ENCODE measurements at regions not wholly inside any gene's neighbourhood (a gene's known extent, or its start where the extent isn't known, plus 50 kb on each side); places are given as distances from the start of the nearest gene placed in this dataset.

DNA sequence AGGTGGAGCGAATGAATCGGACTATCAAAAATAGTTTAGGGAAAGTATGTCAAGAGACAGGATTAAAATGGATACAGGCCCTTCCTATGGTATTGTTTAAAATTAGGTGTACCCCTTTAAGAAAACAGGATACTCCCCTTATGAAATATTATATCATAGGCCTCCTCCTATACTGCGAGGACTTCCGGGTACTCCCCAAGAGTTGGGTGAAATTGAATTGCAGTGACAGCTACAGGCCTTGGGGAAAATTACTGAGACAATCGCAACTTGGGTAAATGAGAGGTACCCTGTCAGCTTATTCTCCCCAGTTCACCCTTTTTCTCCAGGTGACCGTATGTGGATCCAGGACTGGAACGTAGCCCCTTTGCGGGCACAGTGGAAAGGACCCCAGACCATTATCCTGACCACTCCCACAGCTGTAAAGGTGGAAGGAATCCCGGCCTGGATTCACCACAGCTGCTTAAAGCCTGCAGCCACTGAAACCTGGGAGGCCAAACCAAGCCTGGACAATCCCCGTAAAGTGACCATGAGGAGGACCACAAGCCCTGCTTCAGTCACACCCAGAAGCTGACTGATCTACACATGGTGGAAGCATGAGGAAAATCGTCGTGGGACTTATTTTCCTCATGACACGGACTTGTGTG is 1138.1 kb downstream of the ARAP2 start:
- ChIA-PET CTCF (no interaction called here), POLR2A (no interaction called here)

- POLR2A ChIA-PET = no interaction called here
- CTCF ChIA-PET = no interaction called here
These were observed 1120.2 kb downstream of the ARAP2 start for GRCh38 chr4:35124106-35124505.

DNA sequence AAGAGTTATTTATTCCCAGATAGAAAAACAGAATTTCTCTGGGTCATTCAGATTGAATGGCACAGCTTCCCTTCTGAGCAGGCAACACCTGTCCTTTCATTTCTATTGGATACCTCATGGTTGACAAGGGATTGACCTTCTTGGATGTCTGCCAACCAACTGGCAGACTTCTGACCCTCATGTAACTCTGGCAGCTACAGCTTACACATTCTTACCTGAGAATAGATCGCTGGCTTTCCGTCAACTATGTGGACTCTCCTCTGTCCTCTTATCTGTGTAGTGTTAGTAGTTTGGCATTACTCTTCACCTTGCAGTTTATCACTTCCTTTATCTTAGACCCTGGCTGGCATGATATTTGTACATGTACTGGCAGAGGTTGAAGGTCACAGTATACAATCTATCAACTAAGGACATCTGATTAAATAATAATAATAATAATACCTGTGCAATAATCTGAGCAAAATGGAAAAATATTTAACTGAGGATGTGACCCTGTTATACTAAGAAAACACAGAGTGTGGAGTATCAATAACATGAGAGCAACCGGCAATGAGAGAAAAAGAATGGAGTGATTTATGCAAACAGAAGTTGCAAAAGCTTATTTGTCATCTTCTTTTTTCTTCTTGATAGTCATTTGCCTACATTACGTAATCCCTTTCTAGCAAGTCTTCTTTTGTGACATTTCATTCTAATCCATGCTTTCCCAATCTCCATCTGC is 1118.2 kb downstream of the ARAP2 start:
- ChIA-PET CTCF (no interaction called here), POLR2A (no interaction called here)

DNA sequence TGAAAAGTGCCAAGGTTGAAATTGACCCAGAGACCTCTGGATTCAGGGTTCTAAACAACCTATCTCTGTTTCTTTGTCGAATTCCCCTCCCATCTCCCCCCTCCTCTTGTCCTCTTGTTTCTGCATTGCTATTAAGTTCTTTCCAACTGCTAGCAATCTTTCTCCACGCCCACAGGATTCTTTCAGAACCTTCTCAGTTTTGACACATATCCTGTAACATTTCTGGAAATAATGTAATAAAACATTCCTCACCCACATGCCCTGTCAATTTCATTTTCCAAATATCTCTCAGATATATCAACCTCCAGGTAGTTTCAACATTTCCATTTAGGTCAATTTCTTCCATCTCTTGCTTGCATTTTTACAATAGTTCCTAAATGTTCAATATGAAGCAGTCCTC is 1105.9 kb downstream of the ARAP2 start:
- CTCF ChIA-PET = no interaction called here
- POLR2A ChIA-PET = no interaction called here

- ChIA-PET CTCF (no interaction called here), POLR2A (no interaction called here)
These were observed 1096.6 kb downstream of the ARAP2 start for GRCh38 chr4:35147761-35148160.

DNA sequence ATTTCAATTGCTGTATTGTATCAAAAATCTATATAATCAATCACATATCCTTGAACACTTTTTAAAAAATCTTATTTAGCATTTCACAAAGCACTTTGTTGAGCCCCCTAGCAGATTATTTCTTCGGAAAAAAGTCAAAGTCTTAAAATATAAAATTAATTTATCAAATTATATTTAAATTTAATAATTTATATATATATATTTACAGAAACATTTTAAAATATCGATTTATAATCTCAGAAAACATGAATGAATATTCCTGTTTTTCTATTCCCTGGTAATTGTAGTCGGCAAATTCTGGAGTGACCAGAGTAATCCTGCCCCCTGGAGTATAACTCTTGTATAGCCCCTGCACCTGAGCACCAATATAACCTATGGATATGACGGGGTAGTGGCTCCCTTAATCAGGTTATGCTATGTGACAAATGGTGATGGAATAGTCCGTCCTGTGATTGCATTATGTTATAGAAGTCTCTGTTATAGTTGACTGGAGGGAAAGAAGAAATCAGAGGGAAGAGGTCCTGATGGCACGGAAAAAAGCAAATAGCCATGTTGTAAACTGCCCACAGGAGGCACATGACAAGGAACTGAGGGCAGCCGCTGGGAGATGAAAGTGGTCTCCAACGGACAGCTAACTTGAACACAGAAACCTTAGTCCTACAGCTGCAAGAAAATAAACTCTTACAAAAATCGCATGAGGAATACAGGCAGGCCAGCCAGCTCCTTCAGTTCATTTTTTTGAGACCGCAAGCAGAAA is 1092.3 kb downstream of the ARAP2 start:
- POLR2A ChIA-PET = no interaction called here
- CTCF ChIA-PET = no interaction called here

DNA sequence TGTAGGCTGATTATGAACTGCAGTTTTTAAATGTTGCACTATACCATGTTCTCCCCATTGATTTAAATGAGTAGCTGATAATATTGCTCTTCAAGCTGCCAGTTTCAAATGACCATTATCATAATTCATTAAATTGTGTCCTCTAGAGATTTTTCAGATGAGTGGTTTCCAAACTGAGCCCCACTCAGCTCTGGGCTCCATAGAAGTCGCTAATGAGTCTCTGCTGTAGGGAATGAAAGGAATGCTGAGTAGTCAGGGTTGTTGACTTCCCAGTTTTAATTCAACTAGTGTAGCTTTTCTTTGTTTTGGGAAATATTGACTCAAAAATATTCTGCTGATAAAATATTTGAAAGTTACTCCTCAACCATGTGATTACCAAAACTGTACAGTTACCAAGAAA is 1081.1 kb downstream of the ARAP2 start:
- ChIA-PET CTCF (no interaction called here), POLR2A (no interaction called here)

DNA sequence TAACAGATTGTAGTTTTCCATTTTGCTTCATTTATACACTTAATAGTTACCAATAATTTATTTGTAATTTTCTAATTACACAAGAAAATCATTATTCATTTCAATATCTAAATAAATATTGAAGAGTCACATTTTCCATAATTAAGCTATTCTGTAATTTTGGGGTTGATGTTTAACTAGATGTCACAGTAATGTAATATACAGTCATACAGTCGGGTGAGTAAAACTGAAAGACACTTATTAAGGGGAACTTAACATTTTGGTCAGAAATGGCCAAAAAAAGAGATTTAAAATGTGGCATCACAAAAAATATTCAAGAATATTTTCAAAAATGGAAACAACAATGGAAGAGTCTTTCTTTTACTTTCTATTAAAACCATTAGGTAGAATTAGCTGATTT is 1080.3 kb downstream of the ARAP2 start:
- ChIA-PET CTCF (no interaction called here), POLR2A (no interaction called here)

- ChIA-PET POLR2A (no interaction called here), CTCF (no interaction called here)
These were observed 1077.8 kb downstream of the ARAP2 start for GRCh38 chr4:35166466-35166865.

GRCh38 chr4:35167385-35167784 is 1076.9 kb downstream of the ARAP2 start:
- CTCF ChIA-PET = no interaction called here

DNA sequence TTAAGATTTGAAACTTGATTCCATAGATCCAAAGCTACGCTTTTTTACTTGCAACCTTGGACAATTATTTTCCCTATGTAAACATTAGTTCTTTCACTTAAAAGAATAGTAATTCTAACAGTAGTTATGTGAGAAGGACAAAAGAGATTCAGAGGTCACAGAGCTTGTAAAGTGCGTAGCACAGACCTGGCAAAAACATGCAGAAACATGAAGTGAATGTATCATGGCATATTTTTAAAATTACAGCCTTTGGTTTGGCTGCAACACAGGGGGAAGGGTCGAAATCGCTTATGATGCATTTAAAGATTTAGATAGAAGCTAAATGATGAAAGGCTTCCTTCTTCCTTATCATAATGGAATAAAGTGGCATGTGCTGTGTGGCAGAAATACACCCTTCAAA is 1068.8 kb downstream of the ARAP2 start:
- ChIA-PET POLR2A (no interaction called here), CTCF (no interaction called here)

More at GRCh38 chr4:35167385-35167784, 1076.9 kb downstream of the ARAP2 start:
- POLR2A ChIA-PET = no interaction called here

GRCh38 chr4:35175894-35176293 is 1068.4 kb downstream of the ARAP2 start:
- ChIA-PET POLR2A (no interaction called here), CTCF (no interaction called here)

GRCh38 chr4:35182451-35182850 is 1061.9 kb downstream of the ARAP2 start:
- ChIA-PET POLR2A (no interaction called here), CTCF (no interaction called here)

- ChIA-PET POLR2A (no interaction called here), CTCF (no interaction called here)
These were observed 1054.2 kb downstream of the ARAP2 start for GRCh38 chr4:35189988-35190613.

DNA sequence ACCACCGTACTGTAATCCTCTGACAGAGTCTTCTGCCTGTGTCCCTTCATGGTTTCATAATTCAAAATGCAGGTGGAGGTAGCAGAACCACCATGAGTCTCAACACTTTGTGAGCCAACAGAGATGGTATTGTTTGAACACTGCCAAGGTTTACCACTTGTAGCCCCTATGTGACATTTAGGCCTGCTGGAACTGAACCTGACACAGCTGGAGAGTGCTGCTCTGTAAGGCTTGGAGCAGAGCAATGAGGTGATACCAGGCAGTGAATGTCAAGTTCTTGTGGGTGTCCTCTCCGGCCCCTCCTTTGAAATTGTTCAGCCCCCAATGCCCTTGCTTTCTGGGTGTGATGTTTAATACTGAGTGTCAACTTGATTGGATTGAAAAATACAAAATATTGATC is 1042.9 kb downstream of the ARAP2 start:
- CTCF ChIA-PET = no interaction called here
- POLR2A ChIA-PET = no interaction called here

DNA sequence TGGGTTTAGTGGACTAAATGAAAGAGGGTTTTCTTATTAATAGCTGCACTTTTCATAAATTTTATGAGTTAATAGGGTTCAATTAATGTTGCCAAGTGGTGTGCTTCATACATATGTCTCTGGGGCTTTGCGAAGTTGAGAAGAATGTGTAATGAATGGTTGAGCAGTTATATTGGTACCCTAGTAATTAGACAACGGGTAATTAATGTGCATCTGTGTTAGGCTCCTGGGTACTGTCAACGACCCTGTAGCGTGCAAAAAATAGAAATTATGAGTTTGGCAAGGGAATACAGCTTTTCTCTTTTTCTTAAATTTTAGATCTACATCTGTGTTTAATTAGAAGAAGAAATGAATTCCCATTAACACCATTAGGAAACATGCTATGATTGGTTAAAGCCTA is 1027.7 kb downstream of the ARAP2 start:
- ChIA-PET POLR2A (no interaction called here), CTCF (no interaction called here)

DNA sequence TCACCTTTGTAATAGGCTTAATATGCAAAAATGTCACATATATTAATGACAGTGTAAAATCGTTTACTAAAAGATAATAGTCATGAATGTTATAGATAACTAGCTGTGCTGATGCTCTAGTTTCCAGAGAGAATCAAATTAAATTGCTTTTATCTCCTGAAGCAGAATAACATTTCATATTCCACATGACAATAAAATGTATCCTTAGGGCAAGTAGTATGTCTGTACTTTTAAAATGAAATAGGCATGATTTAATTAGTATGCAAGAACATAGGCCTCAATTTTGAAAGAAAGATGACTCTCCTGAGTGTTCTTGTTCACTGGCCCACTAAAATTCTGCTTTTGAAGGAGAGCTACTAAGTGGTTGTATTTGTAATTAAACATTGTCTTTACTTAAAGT is 1027.0 kb downstream of the ARAP2 start:
- ChIA-PET CTCF (no interaction called here), POLR2A (no interaction called here)

DNA sequence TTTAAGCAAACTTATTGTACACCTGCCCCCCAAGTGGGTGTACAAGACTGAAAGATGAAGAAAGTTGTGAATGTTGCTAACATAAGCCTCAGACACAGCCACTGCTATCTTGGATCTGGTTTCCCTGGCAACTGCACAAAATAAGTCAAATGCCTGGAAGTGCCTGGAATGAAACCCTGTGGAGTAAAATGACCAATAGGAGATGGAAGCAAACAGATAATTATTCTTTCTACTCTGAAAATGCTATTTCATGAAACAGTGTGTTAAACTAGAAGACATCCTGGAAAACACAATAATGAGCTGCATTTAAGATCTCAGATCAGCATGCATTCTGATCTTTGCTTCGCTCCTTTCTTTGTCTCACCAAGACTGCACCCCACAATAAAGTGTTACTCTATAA is 1016.0 kb downstream of the ARAP2 start:
- CTCF ChIA-PET = no interaction called here
- POLR2A ChIA-PET = no interaction called here

DNA sequence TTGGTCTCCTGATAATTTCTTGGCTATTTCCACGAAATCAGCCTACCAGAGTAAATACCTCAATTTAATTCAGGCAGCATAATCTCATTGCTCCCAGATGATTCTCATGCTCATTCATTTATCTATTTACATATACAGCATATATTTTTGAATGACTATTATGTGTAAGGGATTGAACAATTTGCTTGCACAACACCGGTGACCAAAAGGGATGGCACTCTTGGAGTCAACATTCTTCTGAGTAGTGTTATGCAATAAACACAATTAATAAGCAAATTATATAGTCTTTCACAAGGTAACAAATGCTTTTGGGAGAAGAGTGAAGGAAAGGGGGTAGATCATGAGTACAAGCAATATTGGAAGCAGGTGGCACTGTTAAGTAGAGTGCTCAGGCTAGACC is 1015.3 kb downstream of the ARAP2 start:
- ChIA-PET POLR2A (no interaction called here), CTCF (no interaction called here)

DNA sequence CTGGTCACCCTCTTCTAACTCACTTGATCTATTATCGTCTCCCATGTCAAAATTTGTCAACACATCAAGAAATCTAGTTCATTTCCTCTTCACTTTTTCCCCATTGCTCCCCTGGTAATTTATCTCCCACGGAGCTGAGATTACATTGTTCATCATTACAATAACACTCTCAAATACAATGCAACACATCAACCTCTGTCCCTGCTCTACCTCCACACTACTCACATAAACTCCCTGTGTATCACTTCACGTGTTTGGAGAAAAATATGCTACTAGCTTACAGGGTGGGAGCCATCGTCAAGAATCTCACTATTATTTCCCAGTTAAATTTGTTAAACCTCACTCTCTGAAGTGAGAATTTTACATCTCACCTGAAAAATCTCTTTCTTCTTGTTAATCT is 1006.4 kb downstream of the ARAP2 start:
- ChIA-PET POLR2A (no interaction called here), CTCF (no interaction called here)

- POLR2A ChIA-PET = no interaction called here
- CTCF ChIA-PET = no interaction called here
These were observed 1005.5 kb downstream of the ARAP2 start for GRCh38 chr4:35238793-35239192.

Measured in activated CD8-positive, alpha-beta memory T cell treated with anti-CD3 and anti-CD28 coated beads for 36 hours (primary cell).